ENCODE measurements at regions not wholly inside any gene's neighbourhood (a gene's known extent, or its start where the extent isn't known, plus 50 kb on each side); places are given as distances from the start of the nearest gene placed in this dataset.

DNA sequence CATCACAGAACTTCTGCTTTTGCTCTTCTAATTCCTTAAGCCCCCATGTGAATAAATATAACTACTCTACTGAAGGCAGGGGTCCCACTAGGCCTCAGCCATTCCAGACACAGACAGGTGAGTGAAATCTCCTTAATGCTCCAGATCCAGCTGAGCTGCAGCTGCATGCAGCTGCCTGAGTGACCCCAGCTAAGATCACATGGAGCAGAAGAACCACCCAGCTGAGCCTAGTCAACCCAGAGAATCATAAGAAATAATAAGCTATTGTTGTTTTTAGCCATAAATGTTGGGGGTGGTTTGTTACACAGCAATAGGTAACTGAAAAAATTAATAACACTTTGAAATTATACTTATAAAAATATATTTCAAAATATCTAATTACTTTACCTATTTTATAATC, 220.3 kb downstream of the SIPA1L2 start:
- Histone ChIP-seq H3K14ac (replicated peaks; ENCODE audit: low read depth, low read length) (no peak overlapping the region), H3K4ac (ENCODE audit: low read depth, low read length) (no peak overlapping the region), H3K4me3 (ENCODE audit: insufficient read depth, low read depth, low read length) (no peak overlapping the region), H3K23ac (ENCODE audit: low read depth, low read length) (no peak overlapping the region), H4K5ac (ENCODE audit: low read depth, low read length) (no peak overlapping the region), H4K8ac (ENCODE audit: low read depth in 2 of 2, low read length in 2 of 2) (no peak overlapping the region), H2BK5ac (ENCODE audit: low read depth, low read length, poor library complexity, severe bottlenecking) (no peak overlapping the region), H3K56ac (ENCODE audit: extremely low read depth, insufficient read depth, low read length) (no peak overlapping the region), H2BK15ac (ENCODE audit: low read depth, low read length) (no peak overlapping the region), H2AFZ (replicated peaks; ENCODE audit: low read length, poor library complexity) (no peak overlapping the region), H3K9me3 (ENCODE audit: control insufficient read depth, insufficient read depth, low read length) (peaks cover 5% of the 10 kb centered on the region), H3K27ac (ENCODE audit: insufficient read depth, low read length) (no peak overlapping the region), H3K4me1 (ENCODE audit: control insufficient read depth, insufficient read depth, low read length) (no peaks in the 10 kb centered on the region; the same call in 1 of the 2 replicates), H3K36me3 (ENCODE audit: control insufficient read depth, insufficient read depth, low read length) (peaks cover 10% of the 10 kb centered on the region), H4K91ac (ENCODE audit: insufficient read depth, low read depth, low read length) (no peak overlapping the region), H3K4me2 (ENCODE audit: low read depth, low read length) (no peak overlapping the region), H3K9ac (ENCODE audit: low read depth, low read length) (no peak overlapping the region), H2AK9ac (replicated peaks; ENCODE audit: low read depth, low read length, poor library complexity) (no peak overlapping the region), H3K18ac (ENCODE audit: low read depth, low read length) (no peak overlapping the region), H2AK5ac (ENCODE audit: low read depth, low read length) (no peak overlapping the region), H2BK120ac (ENCODE audit: low read depth, low read length) (no peak overlapping the region), H3K27me3 (ENCODE audit: control insufficient read depth, insufficient read depth, low read length) (no peaks in the 10 kb centered on the region), H2BK20ac (ENCODE audit: low read depth, low read length) (no peak overlapping the region), H4K20me1 (ENCODE audit: insufficient read depth, low read length) (no peaks in the 10 kb centered on the region), H3K9me1 (ENCODE audit: insufficient read depth, low read length) (no peaks in the 10 kb centered on the region; the same call in 1 of the 2 replicates), H3K79me1 (ENCODE audit: low read depth in 1 of 2, low read length in 2 of 2) (no peaks in the 10 kb centered on the region)
- CTCF ChIA-PET, result no interaction called here
- dilution Hi-C loops (cut with HindIII; ENCODE audit: low sequenced_read_pairs, unreplicated experiment) (no loop called here), in situ Hi-C loops (cut with MboI; ENCODE audit: low sequenced_read_pairs) (no loop called here), intact Hi-C loops (cut with micrococcal nuclease) (no loop called here)
- POLR2A ChIA-PET (ENCODE audit: unreplicated experiment), result no interaction called here
- no peak for ATAC-seq (ENCODE audit: low read depth)
- BruUV-seq (replicated peaks), result no TSS peak
- TF ChIP-seq MAZ (IDR thresholded peaks at IDR 0.05; ENCODE audit: borderline replicate concordance, low read depth, low read length) (no peak), POLR2A (IDR thresholded peaks at IDR 0.05; ENCODE audit: low read depth, low read length) (no peak), RCOR1 (IDR thresholded peaks at IDR 0.05; ENCODE audit: insufficient replicate concordance, low read length) (no peak), RAD21 (IDR thresholded peaks at IDR 0.05; ENCODE audit: low read length) (no peak), FOS (IDR thresholded peaks at IDR 0.05; ENCODE audit: low read depth, low read length) (no peak), MAFK (IDR thresholded peaks at IDR 0.05; ENCODE audit: low read depth, low read length) (no peak), SMC3 (IDR thresholded peaks at IDR 0.05; ENCODE audit: low read depth, low read length) (no peak), CHD1 (IDR thresholded peaks at IDR 0.05; ENCODE audit: low read depth, low read length) (no peak), CEBPB (IDR thresholded peaks at IDR 0.05; ENCODE audit: low read depth, low read length) (no peak), MXI1 (IDR thresholded peaks at IDR 0.05; ENCODE audit: borderline replicate concordance, low read depth, low read length) (no peak), RFX5 (IDR thresholded peaks at IDR 0.05; ENCODE audit: low read depth, low read length) (no peak), NFE2L2 (IDR thresholded peaks at IDR 0.05; ENCODE audit: low read depth, low read length) (no peak), BHLHE40 (IDR thresholded peaks at IDR 0.05; ENCODE audit: low read depth, low read length) (no peak)
- TF ChIP-seq, protein P1, sequence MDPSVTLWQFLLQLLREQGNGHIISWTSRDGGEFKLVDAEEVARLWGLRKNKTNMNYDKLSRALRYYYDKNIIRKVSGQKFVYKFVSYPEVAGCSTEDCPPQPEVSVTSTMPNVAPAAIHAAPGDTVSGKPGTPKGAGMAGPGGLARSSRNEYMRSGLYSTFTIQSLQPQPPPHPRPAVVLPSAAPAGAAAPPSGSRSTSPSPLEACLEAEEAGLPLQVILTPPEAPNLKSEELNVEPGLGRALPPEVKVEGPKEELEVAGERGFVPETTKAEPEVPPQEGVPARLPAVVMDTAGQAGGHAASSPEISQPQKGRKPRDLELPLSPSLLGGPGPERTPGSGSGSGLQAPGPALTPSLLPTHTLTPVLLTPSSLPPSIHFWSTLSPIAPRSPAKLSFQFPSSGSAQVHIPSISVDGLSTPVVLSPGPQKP (IDR thresholded peaks at IDR 0.05; ENCODE audit: borderline replicate concordance, low read depth, low read length), result no peak
- TF ChIP-seq, protein P2, sequence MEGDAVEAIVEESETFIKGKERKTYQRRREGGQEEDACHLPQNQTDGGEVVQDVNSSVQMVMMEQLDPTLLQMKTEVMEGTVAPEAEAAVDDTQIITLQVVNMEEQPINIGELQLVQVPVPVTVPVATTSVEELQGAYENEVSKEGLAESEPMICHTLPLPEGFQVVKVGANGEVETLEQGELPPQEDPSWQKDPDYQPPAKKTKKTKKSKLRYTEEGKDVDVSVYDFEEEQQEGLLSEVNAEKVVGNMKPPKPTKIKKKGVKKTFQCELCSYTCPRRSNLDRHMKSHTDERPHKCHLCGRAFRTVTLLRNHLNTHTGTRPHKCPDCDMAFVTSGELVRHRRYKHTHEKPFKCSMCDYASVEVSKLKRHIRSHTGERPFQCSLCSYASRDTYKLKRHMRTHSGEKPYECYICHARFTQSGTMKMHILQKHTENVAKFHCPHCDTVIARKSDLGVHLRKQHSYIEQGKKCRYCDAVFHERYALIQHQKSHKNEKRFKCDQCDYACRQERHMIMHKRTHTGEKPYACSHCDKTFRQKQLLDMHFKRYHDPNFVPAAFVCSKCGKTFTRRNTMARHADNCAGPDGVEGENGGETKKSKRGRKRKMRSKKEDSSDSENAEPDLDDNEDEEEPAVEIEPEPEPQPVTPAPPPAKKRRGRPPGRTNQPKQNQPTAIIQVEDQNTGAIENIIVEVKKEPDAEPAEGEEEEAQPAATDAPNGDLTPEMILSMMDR (conservative IDR thresholded peaks at IDR 0.05; ENCODE audit: low read depth, low read length), result no peak
- TF ChIP-seq, protein P3, sequence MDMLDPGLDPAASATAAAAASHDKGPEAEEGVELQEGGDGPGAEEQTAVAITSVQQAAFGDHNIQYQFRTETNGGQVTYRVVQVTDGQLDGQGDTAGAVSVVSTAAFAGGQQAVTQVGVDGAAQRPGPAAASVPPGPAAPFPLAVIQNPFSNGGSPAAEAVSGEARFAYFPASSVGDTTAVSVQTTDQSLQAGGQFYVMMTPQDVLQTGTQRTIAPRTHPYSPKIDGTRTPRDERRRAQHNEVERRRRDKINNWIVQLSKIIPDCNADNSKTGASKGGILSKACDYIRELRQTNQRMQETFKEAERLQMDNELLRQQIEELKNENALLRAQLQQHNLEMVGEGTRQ (IDR thresholded peaks at IDR 0.05; ENCODE audit: low read depth, low read length), result no peak
- no peak for DNase-seq

Measured in IMR-90 (cell line).